ENCODE measurements at regions not wholly inside any gene's neighbourhood (a gene's known extent, or its start where the extent isn't known, plus 50 kb on each side); places are given as distances from the start of the nearest gene placed in this dataset.

DNA sequence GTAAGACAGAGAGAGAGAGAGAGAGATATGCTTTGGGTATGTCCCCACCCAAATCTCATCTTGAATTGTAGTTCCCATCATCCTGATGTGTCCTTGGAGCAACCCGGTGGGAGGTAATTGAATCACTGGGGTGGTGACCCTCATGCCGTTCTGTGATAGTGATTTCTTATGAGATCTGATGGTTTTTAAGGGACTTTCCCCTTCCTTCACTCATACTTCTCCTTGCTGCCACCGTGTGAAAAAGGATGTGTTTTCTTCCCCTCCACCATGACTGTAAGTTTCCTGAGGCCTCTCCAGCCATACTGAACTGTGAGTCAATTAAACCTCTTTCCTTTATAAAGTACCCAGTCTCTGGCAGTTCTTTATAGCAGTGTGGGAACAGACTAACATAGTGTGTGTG lies 60.3 kb downstream of the EOMES start:
- no peaks in the 10 kb centered on the region for H3K9me3 ChIP-seq (ENCODE audit: control insufficient read depth, low read length)
- H3K27ac ChIP-seq (ENCODE audit: insufficient read depth, low read depth, low read length, poor library complexity, severe bottlenecking): no peak overlapping the region
- no peaks in the 10 kb centered on the region for H3K36me3 ChIP-seq (ENCODE audit: control insufficient read depth, insufficient read depth, low read length)
- 73 to 83% methylated on average over 2 to 3 of the region's 3 CpGs for WGBS, 2 experiments
- H3K27me3 ChIP-seq (ENCODE audit: control insufficient read depth, insufficient read depth, low read length, poor library complexity, severe bottlenecking): no peaks in the 10 kb centered on the region
- H3K4me3 ChIP-seq (ENCODE audit: insufficient read depth, low read depth, low read length): no peak overlapping the region
- H3K4me1 ChIP-seq (ENCODE audit: control insufficient read depth, insufficient read depth, low read length): peaks cover 4% of the 10 kb centered on the region

DNA sequence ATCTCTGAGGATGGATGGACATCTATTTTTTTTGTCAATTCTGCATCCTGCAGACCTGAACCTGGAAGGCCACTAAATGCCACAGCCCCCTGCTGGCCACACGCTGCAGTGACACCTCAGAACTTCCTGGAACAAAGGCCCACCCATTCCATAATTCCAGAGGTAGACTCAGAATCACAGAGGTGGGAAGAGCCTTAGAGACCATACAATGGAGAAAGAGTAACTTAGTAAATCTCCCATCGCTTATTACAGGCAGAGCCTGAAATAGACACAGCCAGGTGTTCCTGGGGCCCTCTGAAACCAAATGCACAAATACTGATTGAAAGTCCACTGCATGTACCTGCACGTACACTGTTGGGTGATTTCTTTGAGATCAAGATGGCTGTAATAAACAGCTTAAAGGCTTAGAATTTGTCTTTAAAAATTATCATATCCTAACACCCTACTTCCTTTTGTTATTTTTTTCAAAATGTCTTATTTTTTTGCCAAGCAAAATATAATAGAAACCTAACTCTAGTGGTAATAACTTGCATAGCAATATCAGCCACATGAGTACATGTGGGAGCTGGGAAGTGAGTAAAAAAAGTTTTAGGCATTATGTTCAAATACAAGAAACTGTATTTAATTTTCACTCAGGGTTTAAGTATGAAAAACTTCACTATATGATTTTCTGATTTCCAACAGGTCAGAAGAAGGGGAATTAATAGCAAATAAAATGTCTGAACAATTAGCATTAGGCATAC lies 62.7 kb downstream of the EOMES start:
- Histone ChIP-seq H3K27me3 (ENCODE audit: control insufficient read depth, insufficient read depth, low read length, poor library complexity, severe bottlenecking) (no peaks in the 10 kb centered on the region), H3K27ac (ENCODE audit: insufficient read depth, low read depth, low read length, poor library complexity, severe bottlenecking) (no peak overlapping the region)
- 57 to 59% methylated on average over 3 of the region's 3 CpGs for WGBS, 2 experiments

DNA sequence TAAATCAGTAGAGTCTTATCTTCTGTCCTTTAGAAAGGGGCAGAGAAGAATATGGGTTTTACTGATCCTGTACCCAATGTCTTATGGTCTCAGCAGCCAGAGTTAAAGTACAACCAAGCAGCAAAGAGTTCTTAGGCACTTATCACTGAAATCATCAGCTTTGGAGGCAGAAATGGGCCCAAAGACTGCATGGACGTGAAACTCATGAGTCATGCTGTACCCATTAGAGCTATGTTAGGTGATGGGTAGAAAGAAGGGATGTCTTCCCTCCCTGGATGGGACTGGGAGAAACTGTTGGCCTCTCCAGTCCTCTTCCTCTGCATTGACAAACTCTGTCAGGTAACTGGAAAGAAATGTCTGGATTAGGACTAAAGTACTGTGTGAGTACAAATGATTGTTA lies 63.4 kb downstream of the EOMES start:
- Histone ChIP-seq H3K9me3 (ENCODE audit: control insufficient read depth, low read length) (no peaks in the 10 kb centered on the region), H3K27me3 (ENCODE audit: control insufficient read depth, insufficient read depth, low read length, poor library complexity, severe bottlenecking) (no peaks in the 10 kb centered on the region), H3K36me3 (ENCODE audit: control insufficient read depth, insufficient read depth, low read length) (no peaks in the 10 kb centered on the region), H3K4me3 (ENCODE audit: insufficient read depth, low read depth, low read length) (no peak overlapping the region), H3K27ac (ENCODE audit: insufficient read depth, low read depth, low read length, poor library complexity, severe bottlenecking) (no peak overlapping the region), H3K4me1 (ENCODE audit: control insufficient read depth, insufficient read depth, low read length) (no peaks in the 10 kb centered on the region)
- WGBS, 2 experiments: 88% methylated on average over 1 of the region's 1 CpG

More for the DNA sequence above, 62.7 kb downstream of the EOMES start:
- H3K36me3 ChIP-seq (ENCODE audit: control insufficient read depth, insufficient read depth, low read length): no peaks in the 10 kb centered on the region
- no peaks in the 10 kb centered on the region for H3K9me3 ChIP-seq (ENCODE audit: control insufficient read depth, low read length)
- no peak overlapping the region for H3K4me3 ChIP-seq (ENCODE audit: insufficient read depth, low read depth, low read length)
- H3K4me1 ChIP-seq (ENCODE audit: control insufficient read depth, insufficient read depth, low read length): no peaks in the 10 kb centered on the region

DNA sequence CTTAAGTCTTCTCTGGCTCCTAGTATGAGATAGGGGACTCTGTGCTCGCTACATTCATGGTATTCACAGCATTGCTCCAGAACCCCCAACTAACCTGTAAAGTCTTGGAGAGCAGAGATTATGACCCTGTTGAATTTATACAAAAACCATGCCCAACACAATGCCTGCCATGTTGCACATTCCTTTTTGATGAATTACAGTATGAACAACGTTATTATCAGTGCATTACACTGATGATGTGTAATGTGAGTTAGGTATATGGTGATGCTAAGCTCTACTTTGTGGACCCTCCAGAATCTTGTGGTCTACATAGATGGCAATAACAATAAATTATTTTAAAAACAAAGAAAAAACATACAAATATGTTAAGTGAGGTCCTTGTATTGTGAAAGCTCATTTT lies 64.3 kb downstream of the EOMES start:
- Histone ChIP-seq H3K36me3 (ENCODE audit: control insufficient read depth, insufficient read depth, low read length) (no peaks in the 10 kb centered on the region), H3K27me3 (ENCODE audit: control insufficient read depth, insufficient read depth, low read length, poor library complexity, severe bottlenecking) (no peaks in the 10 kb centered on the region), H3K4me3 (ENCODE audit: insufficient read depth, low read depth, low read length) (no peak overlapping the region), H3K9me3 (ENCODE audit: control insufficient read depth, low read length) (no peaks in the 10 kb centered on the region), H3K27ac (ENCODE audit: insufficient read depth, low read depth, low read length, poor library complexity, severe bottlenecking) (no peak overlapping the region), H3K4me1 (ENCODE audit: control insufficient read depth, insufficient read depth, low read length) (no peaks in the 10 kb centered on the region)
- WGBS, 2 experiments: 87 to 100% methylated on average over 1 to 2 of the region's 2 CpGs

DNA sequence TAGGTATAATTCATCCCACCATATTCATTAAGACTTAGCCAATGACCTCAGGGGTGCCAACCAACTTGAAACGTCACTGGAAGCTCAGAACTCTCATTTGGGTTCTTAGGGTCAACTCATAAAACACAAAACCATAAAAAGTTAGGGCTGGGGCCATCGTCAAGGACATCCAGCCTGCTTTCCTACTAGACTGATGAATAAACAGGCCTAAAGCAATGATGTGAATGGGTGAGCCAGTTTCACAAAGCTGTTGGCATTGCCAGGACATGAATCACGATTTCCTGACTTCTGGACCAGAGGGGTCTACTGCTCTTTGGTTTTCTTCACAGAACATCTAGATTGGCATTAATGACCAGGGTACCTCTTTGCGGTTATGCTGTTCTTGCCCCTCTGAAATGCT lies 64.7 kb downstream of the EOMES start:
- no peaks in the 10 kb centered on the region for H3K36me3 ChIP-seq (ENCODE audit: control insufficient read depth, insufficient read depth, low read length)
- WGBS, 2 experiments: 92 to 93% methylated on average over 4 of the region's 4 CpGs
- no peak overlapping the region for H3K27ac ChIP-seq (ENCODE audit: insufficient read depth, low read depth, low read length, poor library complexity, severe bottlenecking)
- H3K4me3 ChIP-seq (ENCODE audit: insufficient read depth, low read depth, low read length): no peak overlapping the region
- H3K27me3 ChIP-seq (ENCODE audit: control insufficient read depth, insufficient read depth, low read length, poor library complexity, severe bottlenecking): no peaks in the 10 kb centered on the region
- no peaks in the 10 kb centered on the region for H3K4me1 ChIP-seq (ENCODE audit: control insufficient read depth, insufficient read depth, low read length)
- no peaks in the 10 kb centered on the region for H3K9me3 ChIP-seq (ENCODE audit: control insufficient read depth, low read length)

DNA sequence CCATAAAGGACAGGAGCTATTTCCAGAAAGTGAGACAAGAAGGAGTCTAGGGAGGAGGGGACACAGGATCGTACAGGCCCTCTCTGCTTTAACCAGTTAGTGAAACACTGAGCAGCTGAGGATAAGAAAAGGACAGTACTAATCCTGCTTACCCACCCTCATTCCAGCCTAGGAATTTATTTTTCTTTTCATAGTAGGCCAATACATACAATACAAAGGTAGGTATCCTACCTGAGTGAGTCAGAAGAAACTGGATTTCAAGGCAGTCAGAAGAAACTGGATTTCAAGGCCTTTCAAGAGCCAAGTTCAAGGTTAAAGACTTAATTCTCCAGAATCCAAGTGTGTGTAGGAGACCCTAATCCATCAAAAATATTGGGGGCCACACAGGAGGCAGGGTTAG lies 65.3 kb downstream of the EOMES start:
- no peak overlapping the region for H3K27ac ChIP-seq (ENCODE audit: insufficient read depth, low read depth, low read length, poor library complexity, severe bottlenecking)
- no peaks in the 10 kb centered on the region for H3K27me3 ChIP-seq (ENCODE audit: control insufficient read depth, insufficient read depth, low read length, poor library complexity, severe bottlenecking)
- WGBS, 2 experiments: 91 to 100% methylated on average over 1 of the region's 1 CpG
- H3K36me3 ChIP-seq (ENCODE audit: control insufficient read depth, insufficient read depth, low read length): no peaks in the 10 kb centered on the region
- no peaks in the 10 kb centered on the region for H3K9me3 ChIP-seq (ENCODE audit: control insufficient read depth, low read length)
- H3K4me1 ChIP-seq (ENCODE audit: control insufficient read depth, insufficient read depth, low read length): no peaks in the 10 kb centered on the region
- H3K4me3 ChIP-seq (ENCODE audit: insufficient read depth, low read depth, low read length): no peak overlapping the region

DNA sequence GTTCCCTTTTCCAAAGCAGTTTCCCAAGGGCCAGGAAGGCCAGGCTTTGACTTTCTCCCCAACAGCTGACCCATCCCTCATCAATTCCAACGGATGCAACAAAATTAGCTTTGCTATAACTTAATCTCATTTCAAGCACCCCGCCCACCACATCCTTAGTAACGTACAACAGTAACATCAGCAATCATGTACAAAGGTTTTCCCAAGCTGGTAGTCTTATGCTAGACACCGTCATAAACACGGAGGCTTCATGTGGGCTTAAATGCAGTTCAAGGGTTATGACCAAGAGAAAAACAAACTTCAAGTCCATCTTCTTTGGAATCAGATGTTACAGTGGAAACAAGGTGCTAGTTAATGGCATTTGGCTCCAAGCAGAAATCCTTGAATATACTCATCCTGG lies 66.6 kb downstream of the EOMES start:
- Histone ChIP-seq H3K27ac (ENCODE audit: insufficient read depth, low read depth, low read length, poor library complexity, severe bottlenecking) (no peak overlapping the region), H3K27me3 (ENCODE audit: control insufficient read depth, insufficient read depth, low read length, poor library complexity, severe bottlenecking) (no peaks in the 10 kb centered on the region)
- WGBS, 2 experiments: 95 to 97% methylated on average over 5 of the region's 5 CpGs

DNA sequence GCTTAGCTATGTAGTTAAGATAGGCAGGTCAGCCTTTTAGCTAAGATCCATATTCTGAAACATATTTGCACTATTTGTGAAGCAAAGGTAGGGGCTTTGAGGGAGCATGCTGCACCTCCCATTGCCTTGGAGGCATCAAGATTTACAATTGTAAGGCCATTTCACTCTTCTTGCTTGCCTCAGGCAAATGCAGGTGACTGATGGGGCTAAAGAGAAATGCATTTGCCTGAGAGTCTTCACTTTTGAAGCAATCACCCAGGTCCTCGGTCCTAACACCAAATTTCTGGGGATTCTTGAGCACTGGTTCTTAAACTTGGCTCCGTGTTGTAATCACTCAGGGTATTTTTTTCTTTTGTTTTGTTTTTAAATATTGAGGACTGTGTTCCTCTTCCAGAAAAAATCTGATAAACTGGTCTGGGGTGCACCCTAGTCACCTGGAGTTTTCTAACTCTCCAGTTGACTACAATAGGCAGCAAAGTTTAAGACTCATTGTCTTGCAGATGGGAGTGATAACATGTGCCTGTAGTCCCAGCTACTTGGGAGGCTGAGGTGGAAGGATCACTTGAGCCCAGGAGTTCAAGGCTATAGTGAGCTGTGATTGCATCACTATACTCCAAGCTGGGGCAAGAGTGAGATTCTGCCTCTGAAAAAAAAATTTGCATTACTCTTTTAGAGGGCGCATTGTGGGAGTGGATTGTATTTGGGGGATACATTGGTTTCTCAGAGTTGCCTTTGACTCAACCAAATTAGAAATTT lies 68.1 kb downstream of the EOMES start:
- Histone ChIP-seq H3K27me3 (ENCODE audit: control insufficient read depth, insufficient read depth, low read length, poor library complexity, severe bottlenecking) (no peaks in the 10 kb centered on the region), H3K4me3 (ENCODE audit: insufficient read depth, low read depth, low read length) (no peak overlapping the region), H3K36me3 (ENCODE audit: control insufficient read depth, insufficient read depth, low read length) (no peaks in the 10 kb centered on the region), H3K27ac (ENCODE audit: insufficient read depth, low read depth, low read length, poor library complexity, severe bottlenecking) (no peak overlapping the region), H3K4me1 (ENCODE audit: control insufficient read depth, insufficient read depth, low read length) (no peaks in the 10 kb centered on the region), H3K9me3 (ENCODE audit: control insufficient read depth, low read length) (no peaks in the 10 kb centered on the region)
- WGBS, 2 experiments: 45 to 62% methylated on average over 2 to 3 of the region's 3 CpGs

More for the DNA sequence above, 66.6 kb downstream of the EOMES start:
- no peaks in the 10 kb centered on the region for H3K9me3 ChIP-seq (ENCODE audit: control insufficient read depth, low read length)
- no peaks in the 10 kb centered on the region for H3K4me1 ChIP-seq (ENCODE audit: control insufficient read depth, insufficient read depth, low read length)
- H3K36me3 ChIP-seq (ENCODE audit: control insufficient read depth, insufficient read depth, low read length): no peaks in the 10 kb centered on the region
- no peak overlapping the region for H3K4me3 ChIP-seq (ENCODE audit: insufficient read depth, low read depth, low read length)

DNA sequence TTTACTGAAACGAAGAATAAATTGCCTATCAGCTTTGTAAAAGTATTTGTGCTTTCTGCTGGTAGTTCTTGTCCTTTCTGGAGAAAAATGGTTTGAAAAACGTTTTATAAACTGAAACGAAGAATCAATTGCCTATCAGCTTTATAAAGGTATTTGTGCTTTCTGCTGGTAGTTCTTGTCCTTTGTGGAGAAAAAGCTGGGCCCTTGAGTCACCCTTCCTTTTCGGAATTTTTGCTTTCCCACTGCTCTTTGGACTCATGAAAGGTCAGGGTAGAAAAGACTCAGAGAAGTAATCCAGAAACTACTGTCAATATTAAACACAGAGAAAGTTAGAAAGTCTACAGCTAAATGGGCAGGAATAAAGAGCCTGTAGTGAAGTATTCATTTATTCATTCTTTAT lies 72.8 kb downstream of the EOMES start:
- H3K36me3 ChIP-seq (ENCODE audit: control insufficient read depth, insufficient read depth, low read length): no peaks in the 10 kb centered on the region
- no peaks in the 10 kb centered on the region for H3K9me3 ChIP-seq (ENCODE audit: control insufficient read depth, low read length)
- H3K4me3 ChIP-seq (ENCODE audit: insufficient read depth, low read depth, low read length): no peak overlapping the region
- WGBS, 2 experiments: 73 to 84% methylated on average over 4 of the region's 4 CpGs
- no peaks in the 10 kb centered on the region for H3K4me1 ChIP-seq (ENCODE audit: control insufficient read depth, insufficient read depth, low read length)
- no peaks in the 10 kb centered on the region for H3K27me3 ChIP-seq (ENCODE audit: control insufficient read depth, insufficient read depth, low read length, poor library complexity, severe bottlenecking)
- no peak overlapping the region for H3K27ac ChIP-seq (ENCODE audit: insufficient read depth, low read depth, low read length, poor library complexity, severe bottlenecking)

DNA sequence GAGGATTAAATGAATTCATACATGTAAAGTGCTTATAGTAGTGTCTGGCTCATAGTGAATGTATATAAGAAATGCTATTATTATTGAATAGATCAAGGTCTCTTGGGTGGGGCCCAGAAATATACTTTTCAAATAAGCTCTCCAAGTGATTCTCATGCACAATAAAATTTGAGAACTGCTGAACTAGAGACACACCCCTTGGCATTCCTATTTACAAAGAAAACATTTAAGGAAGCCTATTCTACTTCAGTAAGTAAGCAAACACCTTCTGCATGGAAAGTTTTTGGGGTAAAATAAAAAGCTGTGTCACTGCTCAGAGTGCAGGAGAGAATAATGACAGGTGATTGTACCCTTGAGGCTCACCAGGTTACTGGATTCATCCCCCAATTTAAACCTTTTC lies 75.2 kb downstream of the EOMES start:
- Histone ChIP-seq H3K27ac (ENCODE audit: insufficient read depth, low read depth, low read length, poor library complexity, severe bottlenecking) (no peak overlapping the region), H3K4me1 (ENCODE audit: control insufficient read depth, insufficient read depth, low read length) (no peaks in the 10 kb centered on the region)

More for the DNA sequence above, 75.2 kb downstream of the EOMES start:
- Histone ChIP-seq H3K36me3 (ENCODE audit: control insufficient read depth, insufficient read depth, low read length) (no peaks in the 10 kb centered on the region), H3K27me3 (ENCODE audit: control insufficient read depth, insufficient read depth, low read length, poor library complexity, severe bottlenecking) (no peaks in the 10 kb centered on the region), H3K9me3 (ENCODE audit: control insufficient read depth, low read length) (no peaks in the 10 kb centered on the region), H3K4me3 (ENCODE audit: insufficient read depth, low read depth, low read length) (no peak overlapping the region)
